GM23248 (cell line): ENCODE measurements at regions not wholly inside any gene's neighbourhood (a gene's known extent, or its start where the extent isn't known, plus 50 kb on each side); places are given as distances from the start of the nearest gene placed in this dataset.
"Not testable (repeated sequence)": the region's sequence is repeated elsewhere in the genome, so short reads cannot be mapped to it uniquely, and the experiment has no call there.

ENCODE experiments used
- DNase-seq: peaks from one replicate; pipeline ENCODE4 v3.0.0-alpha.2; 2015
- H2AFZ ChIP-seq: fragments of 200-600 bp; sonication (generic); 2 replicates; pipeline ENCODE4 v1.6.1; 2016; ENCODE audit warnings: antibody characterized with exemption
- H3F3A ChIP-seq: fragments of 200-600 bp; sonication (generic); 2 replicates; pipeline ENCODE4 v1.6.1; 2016; ENCODE audit warnings: mild to moderate bottlenecking, antibody characterized with exemption, mixed run types; ENCODE audit not compliant: insufficient read depth
- H3K27ac ChIP-seq: fragments of 200-600 bp; sonication (generic); 2 replicates; pipeline ENCODE4 v1.5.1; 2016; ENCODE audit warnings: mild to moderate bottlenecking
- H3K27me3 ChIP-seq: fragments of 200-600 bp; sonication (generic); replicated peaks from 2 replicates; pipeline ENCODE4 v1.6.1; 2016; ENCODE audit warnings: mild to moderate bottlenecking; ENCODE audit not compliant: insufficient read depth
- H3K36me3 ChIP-seq: fragments of 200-600 bp; sonication (generic); 2 replicates; pipeline ENCODE4 v1.6.1; 2016; ENCODE audit warnings: low read depth, mild to moderate bottlenecking
- H3K4me1 ChIP-seq: fragments of 200-600 bp; sonication (generic); 2 replicates; pipeline ENCODE4 v1.6.1; 2016; ENCODE audit warnings: mild to moderate bottlenecking; ENCODE audit not compliant: insufficient read depth
- H3K4me2 ChIP-seq: fragments of 200-600 bp; sonication (generic); one replicate; pipeline ENCODE4 v1.6.1; 2016; ENCODE audit warnings: mild to moderate bottlenecking; ENCODE audit not compliant: unreplicated experiment
- H3K4me3 ChIP-seq: fragments of 200-600 bp; sonication (generic); 2 replicates; pipeline ENCODE4 v1.5.1; 2016; ENCODE audit warnings: mild to moderate bottlenecking
- H3K79me2 ChIP-seq: fragments of 200-600 bp; sonication (generic); 2 replicates; pipeline ENCODE4 v1.6.1; 2016; ENCODE audit warnings: mild to moderate bottlenecking; ENCODE audit not compliant: insufficient read depth
- H3K9ac ChIP-seq: fragments of 200-600 bp; sonication (generic); 2 replicates; pipeline ENCODE4 v1.6.1; 2016; ENCODE audit warnings: mild to moderate bottlenecking
- H3K9me2 ChIP-seq: fragments of 200-600 bp; sonication (generic); 2 replicates; pipeline ENCODE4 v1.6.1; 2016; ENCODE audit warnings: mixed run types, mild to moderate bottlenecking, moderate library complexity; ENCODE audit not compliant: insufficient read depth
- H3K9me3 ChIP-seq: fragments of 200-600 bp; sonication (generic); one replicate; pipeline ENCODE4 v1.6.1; 2017; ENCODE audit warnings: low read depth
- H4K20me1 ChIP-seq: fragments of 200-600 bp; sonication (generic); 2 replicates; pipeline ENCODE4 v1.6.0; 2016; ENCODE audit not compliant: insufficient read depth
- EZH2 ChIP-seq: fragments of 200-600 bp; sonication (generic); IDR thresholded peaks from 2 replicates; pipeline ENCODE4 v1.6.1; 2018; ENCODE audit warnings: antibody characterized with exemption, mild to moderate bottlenecking; ENCODE audit not compliant: insufficient read depth, poor library complexity, severe bottlenecking
- EZH2phosphoT487 ChIP-seq: fragments of 200-600 bp; sonication (generic); IDR thresholded peaks from 2 replicates; pipeline ENCODE4 v1.6.1; 2018; ENCODE audit warnings: antibody characterized with exemption, moderate library complexity, mild to moderate bottlenecking, low read depth; ENCODE audit not compliant: insufficient read depth
- WGBS, 2 experiments: methylation state at CpG; one replicate each; pipeline ENCODE4 v1.1.6; 2015 to 2017; ENCODE audit warnings: low lambda C conversion rate in 2 of 2, low coverage in 1 of 2; ENCODE audit errors: missing lambda C conversion rate in 2 of 2; 5-methylcytosine and 5-hydroxymethylcytosine counted together
- in situ Hi-C: fragments of 300-500 bp; cut with MboI; formaldehyde crosslinking; loops from 2 replicates; pipeline ENCODE4 v1.15.0; 2020

GRCh38 chr6:169118346-169118830 lies 135.3 kb downstream of the THBS2 start:
- WGBS, 2 experiments: 82 to 84% methylated on average over 7 of the region's 7 CpGs
- no peak for DNase-seq
- Histone ChIP-seq H4K20me1 (no peaks in the 10 kb centered on the region), H3K9me3 (no peaks in the 10 kb centered on the region), H3K9me2 (no peaks in the 10 kb centered on the region), H3K4me3 (no peak overlapping the region), H3K79me2 (no peaks in the 10 kb centered on the region), H3K27me3 (no peaks in the 10 kb centered on the region), H3K27ac (no peak overlapping the region), H3F3A (no peaks in the 10 kb centered on the region), H3K9ac (no peak overlapping the region), H3K4me2 (no peak overlapping the region), H3K4me1 (no peaks in the 10 kb centered on the region), H3K36me3 (no peaks in the 10 kb centered on the region), H2AFZ (no peak overlapping the region)
- no peak for TF ChIP-seq EZH2
- TF ChIP-seq EZH2phosphoT487: no peak
- in situ Hi-C loops: no loop called here

DNA sequence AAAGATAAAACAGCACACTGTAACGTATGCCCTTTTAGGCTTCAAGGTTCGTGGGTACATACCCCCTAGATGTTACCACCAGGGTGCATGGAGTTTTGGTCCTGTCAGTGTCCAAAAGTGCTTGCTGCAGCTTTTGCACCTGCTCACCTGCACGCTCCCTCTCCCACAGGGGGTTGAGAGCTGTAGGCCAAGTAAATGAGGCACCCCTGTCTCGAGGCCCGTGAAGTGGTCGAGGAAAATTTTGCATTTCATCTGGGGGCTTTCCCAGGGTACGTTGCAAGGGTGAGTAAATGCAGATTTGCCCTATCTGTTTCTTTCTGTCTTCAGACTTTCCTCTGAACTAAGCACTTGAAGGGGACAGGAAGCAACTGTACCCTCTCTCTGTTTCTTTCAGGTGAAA lies 136.0 kb downstream of the THBS2 start:
- Histone ChIP-seq H3K9me3 (no peaks in the 10 kb centered on the region), H3K36me3 (no peaks in the 10 kb centered on the region), H3F3A (no peaks in the 10 kb centered on the region), H3K79me2 (no peaks in the 10 kb centered on the region), H3K27ac (no peak overlapping the region), H3K4me1 (no peaks in the 10 kb centered on the region), H3K4me2 (no peak overlapping the region), H3K27me3 (no peaks in the 10 kb centered on the region), H2AFZ (no peak overlapping the region), H4K20me1 (no peaks in the 10 kb centered on the region), H3K4me3 (no peak overlapping the region), H3K9ac (no peak overlapping the region), H3K9me2 (no peaks in the 10 kb centered on the region)
- TF ChIP-seq EZH2phosphoT487 (no peak), EZH2 (no peak)
- in situ Hi-C loops: no loop called here
- WGBS, 2 experiments: 73 to 79% methylated on average over 7 of the region's 7 CpGs
- no peak for DNase-seq

DNA sequence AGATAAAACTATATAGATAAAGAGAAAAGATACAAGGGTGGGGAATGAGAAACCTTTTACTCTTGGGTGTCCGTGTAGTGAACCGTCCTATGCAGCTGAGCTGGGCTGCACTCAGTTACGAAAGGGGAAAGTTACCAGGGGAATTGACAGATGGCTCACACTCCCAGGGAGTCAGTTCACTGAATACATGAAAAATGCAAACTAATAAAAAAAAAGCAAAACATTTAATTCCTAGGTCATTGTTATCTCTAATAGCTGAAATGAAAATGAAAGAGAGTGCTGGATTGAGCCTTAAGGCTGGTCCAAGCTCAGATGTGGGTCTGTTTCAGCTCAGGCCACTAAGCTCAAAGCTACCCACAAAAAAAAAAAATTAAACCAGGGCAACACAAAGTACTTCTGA lies 138.0 kb downstream of the THBS2 start:
- no peaks in the 10 kb centered on the region for H3K79me2 ChIP-seq
- H3K9me3 ChIP-seq: no peaks in the 10 kb centered on the region
- no peak overlapping the region for H3K4me3 ChIP-seq
- H4K20me1 ChIP-seq: no peaks in the 10 kb centered on the region
- no peak overlapping the region for H2AFZ ChIP-seq
- H3K4me1 ChIP-seq: no peaks in the 10 kb centered on the region
- H3K9me2 ChIP-seq: no peaks in the 10 kb centered on the region
- H3K27ac ChIP-seq: no peak overlapping the region
- DNase-seq: no peak
- no peak overlapping the region for H3K4me2 ChIP-seq
- no peak overlapping the region for H3K9ac ChIP-seq
- H3F3A ChIP-seq: no peaks in the 10 kb centered on the region
- no peaks in the 10 kb centered on the region for H3K27me3 ChIP-seq
- no peaks in the 10 kb centered on the region for H3K36me3 ChIP-seq
- WGBS, 2 experiments: 91 to 94% methylated on average over 3 of the region's 3 CpGs
- TF ChIP-seq EZH2 (no peak), EZH2phosphoT487 (no peak)
- in situ Hi-C loops: no loop called here

DNA sequence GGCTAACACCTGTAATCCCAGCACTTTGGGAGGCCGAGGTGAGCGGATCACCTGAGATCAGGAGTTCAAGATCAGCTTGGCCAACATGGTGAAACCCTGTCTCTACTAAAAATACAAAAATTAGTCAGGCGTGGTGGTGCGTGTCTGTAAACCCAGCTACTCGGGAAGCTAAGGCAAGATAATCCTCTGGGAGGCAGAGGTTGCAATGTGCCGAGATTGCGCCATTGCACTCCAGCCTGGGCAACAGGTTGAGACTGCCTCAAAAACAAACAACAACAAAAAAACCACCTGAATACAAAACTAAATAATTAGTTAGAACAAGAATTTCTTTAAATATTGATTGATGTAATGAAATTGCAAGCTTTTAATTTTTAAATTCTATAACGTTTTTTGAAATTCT lies 139.0 kb downstream of the THBS2 start:
- H3K9me2 ChIP-seq, H3K27ac ChIP-seq, H3F3A ChIP-seq, H3K4me1 ChIP-seq, H3K36me3 ChIP-seq, DNase-seq, H3K79me2 ChIP-seq, H3K4me2 ChIP-seq, H2AFZ ChIP-seq, H3K9me3 ChIP-seq, H3K4me3 ChIP-seq, H3K9ac ChIP-seq, H4K20me1 ChIP-seq, H3K27me3 ChIP-seq, in situ Hi-C loops: not testable (repeated sequence)
- WGBS, 2 experiments: 89 to 95% methylated on average over 8 of the region's 8 CpGs
